Spleen (tissue), 7 donors: ENCODE measurements at regions not wholly inside any gene's neighbourhood (a gene's known extent, or its start where the extent isn't known, plus 50 kb on each side); places are given as distances from the start of the nearest gene placed in this dataset.

Experiments
- CTCF ChIP-seq, 11 experiments: fragments of 200-600 bp in 7 of 11; fragments of 450-650 bp in 4 of 11; sonication (generic) in 4 of 11; IDR thresholded peaks in 8 of 11; conservative IDR thresholded peaks in 3 of 11; 1 replicate in 7 of 11; 2 replicates in 4 of 11; pipeline versions ENCODE4 v1.4.0 to v1.8.0; 2016 to 2021; ENCODE audit warnings: antibody characterized with exemption in 11 of 11, inconsistent platforms in 4 of 11, mild to moderate bottlenecking in 1 of 11
- POLR2A ChIP-seq, 3 donors: fragments of 450-650 bp; IDR thresholded peaks; one replicate each; pipeline ENCODE4 v1.5.1; 2017; ENCODE audit warnings: antibody characterized with exemption in 3 of 3, mild to moderate bottlenecking in 1 of 3
- donor health status: DM: no; HTN: no; CAD: no; lungs with moderate emphysema.
- donor health status: DM: no; HTN: no; CAD: no.
- donor health status: DM: no; HTN: no; CAD: no.

GRCh38 chr2:21268878-21269224 is 145.1 kb downstream of the TDRD15 start:
- TF ChIP-seq CTCF (IDR thresholded peaks at IDR 0.05 in 8 of 11, conservative IDR thresholded peaks at IDR 0.05 in 3 of 11) (no peak), POLR2A (IDR thresholded peaks at IDR 0.05) (no peak)
